Endothelial cell of umbilical vein (primary cell): ENCODE measurements at regions not wholly inside any gene's neighbourhood (a gene's known extent, or its start where the extent isn't known, plus 50 kb on each side); places are given as distances from the start of the nearest gene placed in this dataset.

ENCODE experiments used
- BruUV-seq: library from RNA; stranded (reverse); fragments of 400-500 nt; replicated peaks from 2 replicates; lab custom pipeline; 2021; lab: Mats Ljungman, UMichigan
- CTCF ChIA-PET: fragments of 300-600, 350-600 bp; sonication (Branson Sonifier 250); formaldehyde crosslinking; loops from one replicate; lab custom pipeline; 2021; ENCODE audit warnings: antibody characterized with exemption, inconsistent platforms; lab: Charles Lee
- POLR2A ChIA-PET: fragments of 300-600, 350-600 bp; sonication (Branson Sonifier 250); formaldehyde crosslinking; loops from one replicate; lab custom pipeline; 2021; ENCODE audit warnings: antibody characterized with exemption, inconsistent platforms; lab: Charles Lee
- DNase-seq: peaks from one replicate; pipeline ENCODE4 v3.0.0-alpha.2; 2011; ENCODE audit warnings: low read depth, low spot score
- FAIRE-seq: peaks from 2 replicates; lab custom pipeline; 2011; peaks lifted over from hg19 to GRCh38; lab: Jason Lieb, UNC
- H2AFZ ChIP-seq: 2 replicates; pipeline ENCODE4 v1.6.0; 2012; ENCODE audit warnings: low read depth, low read length, control low read depth, inconsistent platforms
- H3K27ac ChIP-seq: 2 replicates; pipeline ENCODE4 v1.5.1; 2011; ENCODE audit warnings: low read depth, mild to moderate bottlenecking, control low read depth, low read length, moderate library complexity; ENCODE audit not compliant: insufficient read depth
- H3K27me3 ChIP-seq, 2 experiments: 2 replicates each; pipeline versions ENCODE4 v1.6.0 to v1.6.1; 2011; ENCODE audit warnings: low read length in 2 of 2, mixed read lengths in 1 of 2; ENCODE audit not compliant: control insufficient read depth in 2 of 2, insufficient read depth in 2 of 2
- H3K36me3 ChIP-seq, 2 experiments: 2 replicates in 1 of 2; 3 replicates in 1 of 2; pipeline ENCODE4 v1.5.1; 2011; ENCODE audit warnings: low read length in 2 of 2, mild to moderate bottlenecking in 1 of 2, moderate library complexity in 1 of 2; ENCODE audit not compliant: control insufficient read depth in 2 of 2, insufficient read depth in 2 of 2; ENCODE audit errors: extremely low read depth in 1 of 2
- H3K4me1 ChIP-seq: 3 replicates; pipeline ENCODE4 v1.5.1; 2011; ENCODE audit warnings: mild to moderate bottlenecking, low read length; ENCODE audit not compliant: control insufficient read depth, insufficient read depth; ENCODE audit errors: extremely low read depth
- H3K4me2 ChIP-seq: 2 replicates; pipeline ENCODE4 v1.6.1; 2011; ENCODE audit warnings: low read length, control low read depth, mixed read lengths; ENCODE audit not compliant: insufficient read depth
- H3K4me3 ChIP-seq, 3 experiments: fragments of 200-600 bp in 1 of 3; sonication (generic), shearing (Covaris generic) in 1 of 3; replicated peaks in 1 of 3; 2 replicates each; pipeline ENCODE4 v1.5.1; 2011 to 2016; ENCODE audit warnings: control low read depth in 3 of 3, low read length in 3 of 3, mild to moderate bottlenecking in 2 of 3, inconsistent platforms in 1 of 3, low read depth in 1 of 3, moderate library complexity in 1 of 3; ENCODE audit not compliant: insufficient read depth in 1 of 3
- H3K79me2 ChIP-seq: 2 replicates; pipeline ENCODE4 v1.6.0; 2012; ENCODE audit warnings: low read length, inconsistent platforms; ENCODE audit not compliant: control insufficient read depth, insufficient read depth
- H3K9ac ChIP-seq: replicated peaks from 2 replicates; pipeline ENCODE3; 2011; ENCODE audit warnings: low read length, control low read depth; ENCODE audit not compliant: insufficient read depth; ENCODE audit errors: extremely low read depth
- H3K9me1 ChIP-seq: replicated peaks from 3 replicates; pipeline ENCODE4 v1.6.0; 2011; ENCODE audit warnings: mild to moderate bottlenecking, low read length; ENCODE audit not compliant: control insufficient read depth, insufficient read depth; ENCODE audit errors: extremely low read depth
- H3K9me3 ChIP-seq: replicated peaks from 2 replicates; pipeline ENCODE4 v1.5.1; 2012; ENCODE audit warnings: low read length, inconsistent platforms; ENCODE audit not compliant: control insufficient read depth, insufficient read depth
- H4K20me1 ChIP-seq: replicated peaks from 2 replicates; pipeline ENCODE3; 2011; ENCODE audit warnings: mild to moderate bottlenecking, low read length; ENCODE audit not compliant: control insufficient read depth, insufficient read depth; ENCODE audit errors: extremely low read depth
- FOS ChIP-seq: IDR thresholded peaks from 2 replicates; pipeline ENCODE4 v1.6.1; 2011; ENCODE audit warnings: mild to moderate bottlenecking, low read length, moderate library complexity, borderline replicate concordance; ENCODE audit not compliant: insufficient read depth
- GATA2 ChIP-seq: IDR thresholded peaks from 2 replicates; pipeline ENCODE4 v1.7.0; 2011; ENCODE audit warnings: low read depth, mild to moderate bottlenecking, moderate library complexity, mixed read lengths, low read length; ENCODE audit not compliant: insufficient read length, insufficient read depth
- JUN ChIP-seq: IDR thresholded peaks from 2 replicates; pipeline ENCODE4 v1.6.1; 2011; ENCODE audit warnings: borderline replicate concordance, low read depth; ENCODE audit not compliant: insufficient read length, insufficient read depth
- MYC ChIP-seq: IDR thresholded peaks from one replicate; pipeline ENCODE4 v1.6.1; 2011; ENCODE audit warnings: mild to moderate bottlenecking, low read depth, low read length
- POLR2A ChIP-seq: IDR thresholded peaks from 2 replicates; pipeline ENCODE4 v1.6.1; 2012; ENCODE audit warnings: low read depth, mild to moderate bottlenecking, control low read depth, low read length
- POLR2AphosphoS5 ChIP-seq: IDR thresholded peaks from 2 replicates; pipeline ENCODE4 v1.6.1; 2012; ENCODE audit warnings: low read depth, mild to moderate bottlenecking, control low read depth, low read length, moderate library complexity; ENCODE audit not compliant: insufficient read depth
- dilution Hi-C: fragments of 300-500 bp; cut with MboI; formaldehyde crosslinking; loops from one replicate; pipeline ENCODE4 v1.15.0; 2019; ENCODE audit warnings: low sequenced_read_pairs; ENCODE audit not compliant: extremely low pct_ligation_motif_present
- intact Hi-C: fragments of 100-400 bp; cut with micrococcal nuclease; formaldehyde crosslinking; loops from one replicate; pipeline ENCODE4 v1.10.0; 2022
- TF ChIP-seq, protein P1 (sequence below), 2 donors: IDR thresholded peaks; 1 replicate in 1 of 2; 2 replicates in 1 of 2; pipeline ENCODE4 v1.5.1; 2011; ENCODE audit warnings: low read length in 2 of 2, mild to moderate bottlenecking in 2 of 2, moderate library complexity in 2 of 2, control low read depth in 1 of 2, inconsistent platforms in 1 of 2, low read depth in 1 of 2; ENCODE audit not compliant: insufficient read depth in 1 of 2; ENCODE audit errors: extremely low read depth in 1 of 2

DNA sequence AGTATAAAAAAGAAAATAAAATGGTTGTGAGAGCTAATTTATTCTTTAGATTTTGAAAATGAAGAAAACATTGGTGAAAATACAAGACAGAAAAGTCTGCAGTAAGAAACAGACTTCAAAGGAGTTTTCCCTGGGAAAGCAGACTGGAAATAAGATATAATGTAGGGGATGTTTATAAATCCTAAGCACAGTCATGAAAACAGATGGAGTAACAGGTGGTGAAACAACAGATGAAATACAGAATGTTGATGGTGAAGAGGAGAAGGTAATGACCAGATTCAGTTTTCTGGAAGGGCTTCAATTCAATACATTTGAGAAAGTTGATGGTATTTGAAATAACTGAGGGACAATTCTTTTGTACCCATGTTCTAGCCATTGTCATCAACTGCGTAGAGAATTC is 353.9 kb downstream of the CHL1 start:
- POLR2A ChIA-PET = no interaction called here
- CTCF ChIA-PET = no interaction called here
- Histone ChIP-seq H3K4me3 (no peak overlapping the region), H4K20me1 (no peaks in the 10 kb centered on the region), H3K36me3 (no peaks in the 10 kb centered on the region), H3K27ac (no peak overlapping the region), H3K4me2 (no peak overlapping the region), H3K79me2 (no peaks in the 10 kb centered on the region), H2AFZ (no peak overlapping the region), H3K27me3 (no peaks in the 10 kb centered on the region), H3K9me3 (no peaks in the 10 kb centered on the region), H3K9me1 (no peaks in the 10 kb centered on the region), H3K4me1 (no peaks in the 10 kb centered on the region), H3K9ac (no peak overlapping the region)
- no TSS peak for BruUV-seq
- TF ChIP-seq GATA2 = no peak
- intact Hi-C loops (no loop called here), dilution Hi-C loops (no loop called here)
- DNase-seq (no peak), FAIRE-seq (no peak)

GRCh38 chr3:557972-558371 is 361.4 kb downstream of the CHL1 start:
- no peak for FAIRE-seq
- dilution Hi-C loops = no loop called here

More at GRCh38 chr3:557972-558371, 361.4 kb downstream of the CHL1 start:
- Histone ChIP-seq H3K4me1 (no peaks in the 10 kb centered on the region), H3K27ac (no peak overlapping the region), H3K4me3 (no peak overlapping the region), H2AFZ (no peak overlapping the region), H3K9me3 (peaks cover 2% of the 10 kb centered on the region), H3K27me3 (no peaks in the 10 kb centered on the region), H3K9ac (no peak overlapping the region), H3K36me3 (no peaks in the 10 kb centered on the region), H3K4me2 (no peak overlapping the region), H4K20me1 (no peaks in the 10 kb centered on the region), H3K9me1 (no peaks in the 10 kb centered on the region), H3K79me2 (no peaks in the 10 kb centered on the region)
- DNase-seq = no peak
- no TSS peak for BruUV-seq
- ChIA-PET CTCF (no interaction called here), POLR2A (no interaction called here)
- intact Hi-C loops = no loop called here
- no peak for TF ChIP-seq FOS
- no peak for TF ChIP-seq POLR2A
- TF ChIP-seq MYC = no peak
- TF ChIP-seq GATA2 = no peak
- no peak for TF ChIP-seq POLR2AphosphoS5
- TF ChIP-seq JUN = no peak
- TF ChIP-seq, protein P1, sequence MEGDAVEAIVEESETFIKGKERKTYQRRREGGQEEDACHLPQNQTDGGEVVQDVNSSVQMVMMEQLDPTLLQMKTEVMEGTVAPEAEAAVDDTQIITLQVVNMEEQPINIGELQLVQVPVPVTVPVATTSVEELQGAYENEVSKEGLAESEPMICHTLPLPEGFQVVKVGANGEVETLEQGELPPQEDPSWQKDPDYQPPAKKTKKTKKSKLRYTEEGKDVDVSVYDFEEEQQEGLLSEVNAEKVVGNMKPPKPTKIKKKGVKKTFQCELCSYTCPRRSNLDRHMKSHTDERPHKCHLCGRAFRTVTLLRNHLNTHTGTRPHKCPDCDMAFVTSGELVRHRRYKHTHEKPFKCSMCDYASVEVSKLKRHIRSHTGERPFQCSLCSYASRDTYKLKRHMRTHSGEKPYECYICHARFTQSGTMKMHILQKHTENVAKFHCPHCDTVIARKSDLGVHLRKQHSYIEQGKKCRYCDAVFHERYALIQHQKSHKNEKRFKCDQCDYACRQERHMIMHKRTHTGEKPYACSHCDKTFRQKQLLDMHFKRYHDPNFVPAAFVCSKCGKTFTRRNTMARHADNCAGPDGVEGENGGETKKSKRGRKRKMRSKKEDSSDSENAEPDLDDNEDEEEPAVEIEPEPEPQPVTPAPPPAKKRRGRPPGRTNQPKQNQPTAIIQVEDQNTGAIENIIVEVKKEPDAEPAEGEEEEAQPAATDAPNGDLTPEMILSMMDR (IDR thresholded peaks at IDR 0.05; ENCODE audit: extremely low read depth in 1 of 2, insufficient read depth in 1 of 2, low read depth in 1 of 2, low read length in 2 of 2) = no peak
